Mucosa of descending colon (tissue), 3 donors: ENCODE measurements at regions not wholly inside any gene's neighbourhood (a gene's known extent, or its start where the extent isn't known, plus 50 kb on each side); places are given as distances from the start of the nearest gene placed in this dataset.

ENCODE experiments used
- ATAC-seq: fragments of 200-7000 bp; cut with Tn5 transposase; one replicate; pipeline ENCODE4 v1.9.1; 2020; ENCODE audit warnings: mild to moderate bottlenecking, moderate library complexity
- DNase-seq, 3 donors: peaks; one replicate each; pipeline ENCODE4 v3.0.0-alpha.2; 2020
- H3K36me3 ChIP-seq: fragments of 200-600 bp; one replicate; pipeline ENCODE4 v1.8.0; 2021; ENCODE audit warnings: low read depth, mild to moderate bottlenecking
- H3K4me1 ChIP-seq: fragments of 200-600 bp; one replicate; pipeline ENCODE4 v1.8.0; 2021; ENCODE audit warnings: low read depth, mild to moderate bottlenecking
- H3K4me3 ChIP-seq: fragments of 200-600 bp; one replicate; pipeline ENCODE4 v1.8.0; 2021; ENCODE audit warnings: mild to moderate bottlenecking
- H3K9me3 ChIP-seq: fragments of 200-600 bp; one replicate; pipeline ENCODE4 v1.8.0; 2021; ENCODE audit warnings: mild to moderate bottlenecking
- CTCF ChIP-seq: fragments of 200-600 bp; IDR thresholded peaks from one replicate; pipeline ENCODE4 v1.8.0; 2022; ENCODE audit warnings: antibody characterized with exemption, mild to moderate bottlenecking
- intact Hi-C, 2 donors: fragments of 100-400 bp; cut with DNase I in 1 of 2; cut with micrococcal nuclease in 1 of 2; formaldehyde crosslinking; loops; one replicate each; pipeline versions ENCODE4 v1.11.0 to v1.11.1; 2022; cut with DNase I, micrococcal nuclease
- donor health status: DM: no; HTN: no; CAD: no; lungs with moderate emphysema.
- donor health status: DM: no; HTN: no; CAD: no.
- donor health status: DM: no; HTN: yes; CAD: no.

- Histone ChIP-seq H3K36me3 (no peaks in the 10 kb centered on the region), H3K9me3 (no peaks in the 10 kb centered on the region), H3K4me1 (no peaks in the 10 kb centered on the region), H3K4me3 (no peak overlapping the region)
- no peak for ATAC-seq
- intact Hi-C loops: no loop called here
- no peak for TF ChIP-seq CTCF
- no peak for DNase-seq
Measured at GRCh38 chr10:90988802-90989201, 67.9 kb upstream of the ANKRD1 start.

- Histone ChIP-seq H3K4me1 (no peaks in the 10 kb centered on the region), H3K36me3 (no peaks in the 10 kb centered on the region), H3K4me3 (no peak overlapping the region), H3K9me3 (no peaks in the 10 kb centered on the region)
- TF ChIP-seq CTCF: no peak
- intact Hi-C loops: no loop called here
- ATAC-seq (no peak), DNase-seq (no peak)
Measured at GRCh38 chr10:90989378-90989777, 68.5 kb upstream of the ANKRD1 start.

- no peak for DNase-seq
- TF ChIP-seq CTCF: no peak
- Histone ChIP-seq H3K4me1 (no peaks in the 10 kb centered on the region), H3K9me3 (no peaks in the 10 kb centered on the region), H3K4me3 (no peak overlapping the region), H3K36me3 (no peaks in the 10 kb centered on the region)
- intact Hi-C loops: no loop called here
- no peak for ATAC-seq
Measured at GRCh38 chr10:90992462-90992861, 71.6 kb upstream of the ANKRD1 start.

- intact Hi-C loops: no loop called here
- no peak for TF ChIP-seq CTCF
- Histone ChIP-seq H3K4me3 (no peak overlapping the region), H3K4me1 (no peaks in the 10 kb centered on the region), H3K9me3 (no peaks in the 10 kb centered on the region), H3K36me3 (no peaks in the 10 kb centered on the region)
- ATAC-seq: no peak
- DNase-seq: no peak
Measured at GRCh38 chr10:90993340-90993739, 72.5 kb upstream of the ANKRD1 start.

GRCh38 chr10:90997670-90998069 is 76.8 kb upstream of the ANKRD1 start:
- no peak for TF ChIP-seq CTCF
- no peak for ATAC-seq

More at GRCh38 chr10:90997670-90998069, 76.8 kb upstream of the ANKRD1 start:
- Histone ChIP-seq H3K4me1 (no peaks in the 10 kb centered on the region), H3K9me3 (no peaks in the 10 kb centered on the region), H3K36me3 (no peaks in the 10 kb centered on the region), H3K4me3 (no peak overlapping the region)
- no peak for DNase-seq
- intact Hi-C loops: no loop called here
